8988T (cell line): ENCODE measurements at regions not wholly inside any gene's neighbourhood (a gene's known extent, or its start where the extent isn't known, plus 50 kb on each side); places are given as distances from the start of the nearest gene placed in this dataset.

Experiments used
- DNase-seq: peaks from one replicate; pipeline ENCODE4 v3.0.0; 2011

GRCh38 chr5:61654876-61655275 is 322.8 kb downstream of the ZSWIM6 start:
- DNase-seq: no peak

DNA sequence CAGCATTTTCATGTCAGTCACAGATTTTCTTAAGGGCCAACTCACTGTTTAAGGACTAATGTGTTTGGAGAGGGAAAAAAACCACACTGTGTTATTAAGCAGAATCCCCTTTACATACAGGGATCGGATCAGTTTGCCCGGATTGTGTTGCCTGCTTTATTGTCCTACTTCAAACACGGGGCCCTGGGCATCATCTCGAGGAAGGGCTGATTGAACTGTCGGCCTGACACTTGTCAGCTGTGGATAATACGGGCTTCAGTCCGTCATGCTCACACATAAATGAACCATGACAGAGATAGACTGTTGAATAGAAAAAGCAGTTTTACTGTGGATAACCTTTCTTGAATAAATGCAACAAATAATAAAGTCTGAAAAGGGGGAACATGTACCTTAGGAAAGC is 325.0 kb downstream of the ZSWIM6 start:
- DNase-seq: no peak

DNA sequence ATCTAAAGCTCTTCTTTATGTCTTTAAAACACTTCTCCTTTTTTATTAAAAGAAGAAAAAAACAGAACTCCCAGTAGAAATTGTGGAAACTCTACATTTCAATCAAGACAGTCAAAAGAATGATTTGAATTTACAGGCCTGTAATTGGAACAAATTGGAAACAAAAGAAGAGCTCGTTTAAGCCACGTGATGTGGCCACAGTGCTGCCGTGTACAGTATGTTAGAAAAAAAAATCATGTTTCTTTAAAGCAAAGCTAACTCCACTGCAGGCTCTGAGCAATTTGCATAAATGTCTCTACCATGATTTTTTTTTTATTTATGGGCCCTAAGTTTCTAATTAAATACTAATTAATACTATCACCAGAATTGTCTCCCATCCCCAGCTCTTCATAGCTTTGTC is 325.6 kb downstream of the ZSWIM6 start:
- DNase-seq: no peak

GRCh38 chr5:61658592-61659008 is 326.5 kb downstream of the ZSWIM6 start:
- peak; percentile 44 for DNase-seq

DNA sequence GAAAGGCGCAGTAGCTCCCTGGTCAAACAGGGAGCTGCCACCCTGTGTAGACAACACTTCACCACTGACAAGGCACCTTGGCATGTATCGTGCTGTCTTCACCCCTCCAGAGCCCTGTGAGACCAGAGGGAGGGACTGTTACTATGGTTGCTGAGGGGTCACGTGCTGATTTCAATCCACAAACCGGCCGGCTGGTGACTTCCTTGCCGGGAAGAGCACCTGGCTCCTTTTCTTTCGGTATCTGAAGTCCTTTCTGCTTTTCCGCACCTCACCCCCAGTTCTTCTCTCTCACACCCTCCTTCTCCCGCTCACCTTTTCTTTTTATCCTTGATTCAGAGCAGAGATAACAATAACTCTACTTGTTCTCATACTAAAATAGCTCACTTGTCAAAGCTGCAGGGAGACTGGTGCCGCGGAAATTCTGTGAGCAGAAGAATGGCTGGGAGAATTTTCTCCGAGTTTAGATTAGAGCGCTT is 327.2 kb downstream of the ZSWIM6 start:
- DNase-seq: no peak

DNA sequence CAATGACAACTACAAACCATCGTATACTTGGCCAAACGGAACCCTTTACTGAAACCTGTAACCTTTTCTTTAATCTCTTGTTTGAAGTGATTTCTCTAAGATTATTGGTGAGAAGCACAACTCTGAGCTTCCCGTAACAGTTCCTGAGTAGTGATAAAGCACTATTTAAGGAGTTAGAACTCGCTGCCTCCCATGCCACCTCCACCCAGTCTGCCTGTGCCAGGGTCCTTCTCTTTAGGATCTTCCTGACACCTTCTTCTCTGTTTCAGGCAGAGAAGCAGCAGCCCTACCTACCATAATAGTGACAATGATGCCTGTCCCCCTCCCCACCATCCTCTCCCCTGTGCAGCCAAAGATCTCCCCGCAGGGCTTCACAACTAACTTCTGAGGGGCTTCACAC is 330.6 kb downstream of the ZSWIM6 start:
- DNase-seq: no peak

- no peak for DNase-seq
Observed at GRCh38 chr5:61666064-61666621, 334.1 kb downstream of the ZSWIM6 start.

GRCh38 chr5:61667525-61668218 is 335.6 kb downstream of the ZSWIM6 start:
- DNase-seq: no peak

GRCh38 chr5:61669531-61669930 is 337.5 kb downstream of the ZSWIM6 start:
- DNase-seq: no peak

- no peak for DNase-seq
Observed at GRCh38 chr5:61670941-61671340, 338.9 kb downstream of the ZSWIM6 start.

DNA sequence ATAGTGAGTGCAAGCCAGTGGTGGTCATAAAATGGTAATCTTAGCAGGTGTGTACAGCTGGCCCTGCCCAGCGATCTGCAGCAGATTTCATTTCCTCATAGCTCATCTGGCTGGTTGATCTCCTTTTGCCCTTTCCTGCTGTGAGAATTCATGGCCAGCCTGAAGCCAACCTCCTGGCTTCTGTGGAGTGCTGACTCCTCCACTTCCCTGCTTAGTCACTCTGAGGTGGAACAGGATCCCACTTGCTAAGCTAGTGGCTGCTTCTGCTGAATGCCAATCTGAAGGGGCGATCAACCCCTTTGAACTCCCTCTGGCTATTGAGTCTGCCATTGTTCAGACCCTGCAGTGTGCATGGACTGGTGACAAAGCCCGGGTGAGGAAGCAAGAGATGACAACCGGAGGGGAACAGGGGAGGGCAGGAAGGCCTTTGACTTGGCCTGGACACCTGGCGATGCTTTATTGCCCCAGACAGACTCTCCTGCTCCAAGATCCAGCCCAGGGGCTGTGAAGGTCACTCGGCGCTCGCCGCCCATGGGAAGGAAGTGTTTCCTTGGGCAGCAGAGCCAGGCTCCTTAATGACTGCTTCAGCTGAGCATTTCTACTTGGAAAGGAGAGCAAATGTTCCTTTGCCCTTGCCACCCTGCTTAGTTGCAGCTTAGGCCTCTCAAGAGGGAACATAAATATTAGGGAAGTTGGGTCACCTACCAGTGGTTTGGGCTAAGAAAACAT is 341.1 kb downstream of the ZSWIM6 start:
- no peak for DNase-seq

- no peak for DNase-seq
Observed at GRCh38 chr5:61674378-61674777, 342.3 kb downstream of the ZSWIM6 start.

DNA sequence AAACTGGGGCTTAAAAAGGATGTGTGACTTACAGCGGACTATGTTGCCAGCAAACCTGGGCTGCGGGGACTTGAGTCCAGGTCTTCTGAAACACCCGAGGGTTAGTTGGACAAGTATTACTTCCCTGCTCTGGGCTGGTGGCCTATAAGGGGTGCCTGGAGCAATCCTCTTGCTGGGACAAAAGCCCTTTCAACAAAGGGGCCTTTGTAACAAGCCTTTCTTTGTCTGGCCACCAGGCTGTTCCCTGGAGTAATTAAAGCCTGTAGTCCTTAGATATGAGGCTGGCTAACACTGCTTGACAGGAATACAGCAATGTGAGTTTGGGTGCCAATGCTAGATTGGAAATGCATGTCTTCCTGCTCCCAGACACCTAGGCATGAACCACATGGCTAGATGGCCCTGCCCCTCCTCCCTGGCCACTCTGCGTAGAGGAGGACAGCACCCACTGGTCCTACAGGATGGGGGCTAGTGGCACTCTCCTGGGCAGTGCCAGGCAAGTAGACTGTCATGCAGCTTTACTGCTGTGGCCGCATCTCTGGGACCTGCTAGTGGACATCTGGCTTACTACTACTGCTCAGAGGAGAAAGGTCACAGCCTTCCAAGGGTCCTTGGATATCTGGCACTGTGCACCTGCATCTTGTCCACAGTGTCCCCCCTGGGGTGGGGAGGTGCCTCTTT is 343.1 kb downstream of the ZSWIM6 start:
- DNase-seq: no peak

DNA sequence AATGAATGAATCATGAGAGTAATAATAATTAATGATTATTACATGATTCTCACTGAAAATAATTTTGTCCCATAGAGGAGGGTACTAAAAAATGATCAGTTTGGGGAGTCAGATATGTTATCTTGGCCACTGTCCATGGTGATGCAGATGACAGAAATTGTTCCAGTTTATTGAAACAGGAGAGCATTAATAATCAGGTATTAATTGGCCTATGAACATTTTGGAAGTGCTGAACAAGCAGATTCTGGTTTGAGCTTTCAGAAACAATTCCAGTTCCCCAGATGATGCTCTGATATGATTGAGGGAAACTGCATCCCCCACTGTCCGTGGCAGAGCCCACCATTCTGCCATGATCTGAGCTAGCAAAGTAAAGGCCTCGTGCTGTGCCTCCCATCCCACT is 345.2 kb downstream of the ZSWIM6 start:
- DNase-seq: no peak

- no peak for DNase-seq
Observed at GRCh38 chr5:61678966-61679365, 346.9 kb downstream of the ZSWIM6 start.

DNA sequence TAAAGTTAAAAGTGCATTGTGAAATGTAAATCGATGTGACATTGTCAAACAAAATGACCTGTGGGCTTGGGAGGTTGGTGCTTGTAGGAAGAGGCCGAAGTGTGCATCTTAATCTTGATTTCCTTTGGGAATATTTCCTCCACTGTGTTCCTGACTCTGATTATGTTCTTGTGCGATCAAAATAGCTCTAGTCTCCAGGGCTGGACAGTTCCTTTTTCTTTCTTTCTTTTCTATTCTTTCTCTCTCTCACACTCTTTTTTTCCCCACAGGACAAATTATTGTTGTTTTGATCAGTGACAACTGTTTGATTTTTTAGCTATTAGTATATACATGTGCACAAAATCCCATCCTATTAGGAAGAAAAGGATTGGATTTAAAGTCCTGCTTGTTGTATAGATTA is 347.5 kb downstream of the ZSWIM6 start:
- no peak for DNase-seq

GRCh38 chr5:61680247-61680646 is 348.2 kb downstream of the ZSWIM6 start:
- DNase-seq: no peak

DNA sequence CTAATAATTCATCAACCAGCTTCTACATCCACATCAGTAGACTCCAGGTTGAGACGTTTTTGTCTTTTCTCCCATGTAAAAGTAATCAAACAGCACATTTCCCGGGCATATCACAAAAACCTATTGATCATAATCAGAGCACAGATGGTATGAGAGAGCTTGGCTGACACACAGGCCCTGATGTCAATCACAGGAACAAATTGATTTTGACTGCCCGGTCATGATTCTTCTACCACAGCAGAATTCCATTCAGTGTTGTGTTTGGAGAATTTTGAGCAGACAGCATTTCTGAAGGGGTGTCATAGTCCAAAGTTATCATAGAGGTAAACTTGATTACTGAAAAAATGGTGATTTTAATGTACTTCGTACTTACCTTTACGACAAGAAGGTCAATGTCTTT is 351.1 kb downstream of the ZSWIM6 start:
- DNase-seq: no peak

DNA sequence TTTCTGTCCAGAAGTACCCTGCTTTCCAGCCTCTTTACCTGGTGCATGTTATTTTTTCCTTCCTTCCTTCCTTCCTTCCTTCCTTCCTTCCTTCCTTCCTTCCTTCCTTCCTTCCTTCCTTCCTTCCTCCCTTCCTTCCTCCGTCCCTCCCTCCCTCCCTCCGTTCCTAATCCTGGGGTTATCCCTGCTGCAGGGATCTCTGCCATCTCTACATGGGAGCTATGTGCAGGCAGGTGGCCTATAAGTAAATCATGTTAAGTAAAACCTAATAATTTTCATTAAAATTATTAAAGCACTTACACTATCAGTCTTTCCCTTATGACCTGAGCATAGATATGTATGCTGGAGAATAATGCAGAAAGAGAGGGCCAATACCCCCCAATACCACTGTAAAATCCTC is 351.9 kb downstream of the ZSWIM6 start:
- no peak for DNase-seq

DNA sequence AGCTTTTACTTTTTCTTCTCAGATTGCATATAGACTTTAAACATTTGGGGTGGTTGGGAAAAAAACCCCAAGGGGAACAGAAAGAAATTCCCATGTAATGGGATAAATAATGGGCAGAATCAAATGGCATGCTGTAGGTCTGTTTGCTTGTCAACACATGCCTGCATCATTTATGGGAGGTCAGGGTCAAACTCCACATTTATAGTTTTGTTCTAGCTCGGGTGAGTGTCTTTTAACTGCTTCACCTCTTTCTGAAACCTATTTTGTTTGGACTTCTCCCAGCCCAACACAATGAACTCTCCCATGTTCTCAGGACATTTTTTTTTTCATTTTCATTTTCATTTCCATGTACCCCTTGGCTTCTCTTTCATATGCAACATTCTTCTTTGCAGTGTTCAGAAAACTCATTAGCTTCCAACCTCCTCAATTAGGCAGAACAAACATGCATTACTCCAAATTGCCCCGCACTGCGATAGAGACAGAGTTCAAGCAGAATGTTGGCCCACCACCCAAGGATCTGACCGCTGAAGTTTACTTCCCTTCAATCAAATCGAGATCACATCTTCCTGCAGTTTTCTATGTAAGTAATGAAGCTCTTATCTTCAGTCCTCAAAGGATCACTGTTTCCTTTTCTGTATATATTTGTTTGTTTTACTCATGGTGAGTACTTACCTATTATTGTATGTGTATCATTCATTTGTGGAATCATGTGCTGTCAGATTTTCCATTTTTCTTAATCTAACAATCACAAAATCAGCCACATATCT is 354.6 kb downstream of the ZSWIM6 start:
- no peak for DNase-seq

- DNase-seq: no peak
Observed at GRCh38 chr5:61687371-61687770, 355.3 kb downstream of the ZSWIM6 start.

GRCh38 chr5:61689153-61689846 is 357.2 kb downstream of the ZSWIM6 start:
- DNase-seq: no peak
